Stromal cell of bone marrow (primary cell): ENCODE measurements at regions not wholly inside any gene's neighbourhood (a gene's known extent, or its start where the extent isn't known, plus 50 kb on each side); places are given as distances from the start of the nearest gene placed in this dataset.
"Not testable (repeated sequence)": the region's sequence is repeated elsewhere in the genome, so short reads cannot be mapped to it uniquely, and the experiment has no call there.

Source experiments
- DNase-seq: peaks from one replicate; pipeline ENCODE4 v3.0.0-alpha.2; 2012; ENCODE audit warnings: low read depth

DNA sequence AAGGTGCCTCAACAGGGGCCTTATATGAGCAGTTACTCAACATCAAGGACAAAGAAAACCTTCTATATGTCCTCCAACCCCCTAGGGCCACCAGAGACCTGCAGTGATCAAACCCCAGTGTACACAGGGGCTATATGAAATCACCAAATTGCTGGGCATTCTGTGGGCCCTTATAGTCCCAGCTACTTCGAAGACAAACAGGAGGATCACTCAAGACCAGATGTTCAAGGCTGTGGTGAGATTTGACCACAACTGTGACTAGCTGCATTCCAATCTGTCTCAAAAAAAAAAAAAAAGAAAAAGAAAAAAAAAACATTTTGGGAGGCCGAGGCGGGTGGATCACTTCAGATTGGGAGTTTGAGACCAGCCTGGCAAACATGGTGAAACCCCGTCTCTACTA is 51.0 kb upstream of the PRB2 start:
- no peak for DNase-seq

DNA sequence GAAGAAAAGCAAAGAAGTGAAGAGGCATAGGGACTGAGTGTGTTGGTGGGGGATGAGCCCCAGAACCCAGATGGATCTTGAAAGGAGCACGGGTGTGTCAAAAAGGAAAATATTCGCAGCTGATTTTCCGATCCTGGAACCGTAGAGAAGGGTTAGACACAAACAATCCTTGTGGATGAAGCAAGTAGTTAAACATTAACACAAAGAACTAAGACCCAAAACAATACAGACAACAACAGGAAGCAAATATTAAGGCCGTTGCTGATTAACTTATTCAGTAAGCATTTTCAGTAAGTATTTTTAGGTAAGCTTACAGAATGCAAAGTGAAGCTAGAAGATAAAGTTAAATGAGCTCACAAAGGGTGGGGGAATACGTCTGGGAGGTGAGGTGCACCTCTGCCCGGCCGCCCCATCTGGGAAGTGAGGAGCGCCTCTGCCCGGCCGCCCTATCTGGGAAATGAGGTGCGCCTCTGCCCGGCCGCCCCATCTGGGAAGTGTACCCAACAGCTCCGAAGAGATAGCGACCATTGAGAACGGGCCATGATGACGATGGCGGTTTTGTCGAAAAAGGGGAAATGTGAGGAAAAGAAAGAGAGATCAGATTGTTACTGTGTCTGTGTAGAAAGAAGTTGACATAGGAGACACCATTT is 62.8 kb upstream of the PRB2 start:
- DNase-seq: no peak

GRCh38 chr12:11460343-11461023 is 65.1 kb upstream of the PRB2 start:
- DNase-seq: no peak

- DNase-seq: no peak
Observed at GRCh38 chr12:11461433-11461832, 66.1 kb upstream of the PRB2 start.

DNA sequence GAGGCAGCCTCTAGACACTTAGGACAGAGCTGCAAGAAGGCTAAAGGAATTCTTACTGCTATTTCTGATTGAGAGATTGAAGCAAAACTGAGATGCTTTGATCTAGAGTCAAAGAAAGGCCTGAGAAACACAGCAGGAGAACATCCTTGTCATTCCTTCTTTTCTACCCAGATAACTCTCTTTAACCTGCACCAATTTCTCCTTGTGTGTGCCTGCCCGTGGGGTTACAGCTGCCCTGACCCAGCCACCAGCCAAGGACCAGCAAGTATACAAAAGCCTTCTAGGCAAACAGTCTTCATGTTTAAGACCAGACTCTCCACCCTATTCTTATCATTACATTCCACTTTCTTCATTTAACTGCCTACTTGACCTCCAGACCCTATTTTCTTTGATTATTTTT is 81.7 kb upstream of the PRB2 start:
- no peak for DNase-seq

DNA sequence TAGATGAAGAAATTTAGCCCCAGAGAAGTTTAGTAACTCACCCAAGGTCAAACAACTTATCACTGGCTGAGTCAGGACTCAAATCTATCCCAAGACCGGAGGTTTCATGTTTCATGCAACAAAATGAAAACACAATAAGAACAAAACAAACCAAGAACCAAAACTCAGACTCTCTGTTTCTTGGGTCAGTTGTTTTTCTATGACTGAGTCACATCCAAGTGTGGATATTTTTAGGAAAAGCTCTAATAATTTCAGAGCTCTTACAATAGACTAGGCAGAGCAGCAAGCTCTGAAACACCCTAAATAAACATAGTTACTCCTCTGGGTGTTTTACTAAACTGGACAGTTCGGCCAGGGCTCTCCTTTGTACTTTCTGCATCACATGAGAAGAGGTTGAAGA is 87.6 kb upstream of the PRB2 start:
- peak; percentile 79 for DNase-seq

- DNase-seq: peak; percentile 71
Observed at GRCh38 chr12:11486623-11487444, 91.5 kb upstream of the PRB2 start.

- DNase-seq: no peak
Observed at GRCh38 chr12:11496157-11496851, 100.9 kb upstream of the PRB2 start.

GRCh38 chr12:11497438-11497837 is 102.1 kb upstream of the PRB2 start:
- DNase-seq: no peak

- no peak for DNase-seq
Observed at GRCh38 chr12:11497995-11498394, 102.6 kb upstream of the PRB2 start.

DNA sequence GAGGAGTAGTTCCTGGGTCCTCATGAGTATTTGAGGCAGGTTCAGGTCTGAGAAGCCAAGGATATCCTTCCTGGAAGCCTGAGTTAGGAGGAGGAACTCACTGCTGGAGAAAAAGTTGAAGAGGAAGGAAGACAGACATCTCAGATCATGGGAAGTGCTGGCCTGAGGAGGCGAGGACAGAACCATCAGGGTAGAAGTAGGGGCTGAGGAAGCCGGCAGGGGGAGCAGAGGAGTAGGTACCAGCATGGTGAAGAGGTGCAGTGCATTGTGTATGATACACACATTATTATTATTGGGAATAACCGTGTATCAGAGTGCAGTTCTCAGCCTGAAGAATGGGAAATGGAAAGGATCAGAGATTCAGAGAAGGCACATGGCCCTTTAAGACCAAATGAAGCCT is 103.2 kb upstream of the PRB2 start:
- not testable (repeated sequence) for DNase-seq

GRCh38 chr12:11499806-11500187 is 104.4 kb upstream of the PRB2 start:
- DNase-seq: no peak

DNA sequence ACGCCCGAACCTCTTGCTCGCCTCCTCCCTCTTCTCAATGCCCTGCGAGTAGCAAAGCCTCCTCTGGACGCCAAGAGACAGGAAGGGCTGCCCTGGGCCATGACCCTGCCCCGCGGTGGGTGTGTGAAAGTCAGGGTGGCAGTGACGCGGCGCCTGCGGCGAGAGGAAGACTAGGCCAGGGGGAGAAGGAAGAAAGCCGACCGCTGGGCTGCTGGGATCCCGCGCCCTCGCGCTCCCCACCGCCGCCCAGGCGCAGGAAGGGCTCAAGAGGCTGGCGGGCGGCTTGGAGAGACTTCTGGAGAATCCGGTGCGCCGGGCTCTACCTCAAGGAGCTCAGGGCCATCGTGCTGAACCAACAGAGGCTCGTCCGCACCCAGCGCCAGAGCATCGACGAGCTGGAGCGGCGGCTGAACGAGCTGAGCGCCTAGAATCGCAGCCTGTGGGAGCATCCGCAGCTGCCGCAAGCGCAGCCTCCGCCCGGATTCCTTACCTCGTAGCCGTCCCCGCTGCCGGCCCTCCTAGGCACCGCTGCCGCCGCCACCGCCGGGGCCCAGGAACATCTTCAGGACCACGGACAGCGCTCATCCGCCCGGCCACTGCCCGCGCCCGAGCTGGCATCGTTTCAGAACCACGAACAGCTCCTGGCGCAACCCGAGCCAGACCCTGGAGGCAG is 105.0 kb upstream of the PRB2 start:
- peak; percentile 22 for DNase-seq

DNA sequence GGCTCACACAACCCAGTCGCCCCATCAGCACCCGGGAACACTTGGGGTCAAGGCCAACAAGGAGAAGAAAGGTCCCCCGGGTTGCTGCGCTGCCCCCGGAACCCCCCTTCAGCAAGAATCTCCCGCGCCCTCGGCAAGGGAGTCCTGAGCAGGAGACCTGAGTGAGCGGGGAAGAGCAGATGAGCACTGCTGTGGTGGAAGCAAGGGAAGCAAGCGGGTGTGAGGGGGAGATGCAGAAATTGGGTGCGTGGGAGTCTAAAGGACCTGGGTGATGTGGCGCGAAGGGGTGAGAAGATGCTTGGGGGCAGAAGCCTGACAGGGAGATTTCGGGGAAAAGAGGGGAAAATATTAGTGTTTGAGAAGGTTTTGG is 105.5 kb upstream of the PRB2 start:
- no peak for DNase-seq

DNA sequence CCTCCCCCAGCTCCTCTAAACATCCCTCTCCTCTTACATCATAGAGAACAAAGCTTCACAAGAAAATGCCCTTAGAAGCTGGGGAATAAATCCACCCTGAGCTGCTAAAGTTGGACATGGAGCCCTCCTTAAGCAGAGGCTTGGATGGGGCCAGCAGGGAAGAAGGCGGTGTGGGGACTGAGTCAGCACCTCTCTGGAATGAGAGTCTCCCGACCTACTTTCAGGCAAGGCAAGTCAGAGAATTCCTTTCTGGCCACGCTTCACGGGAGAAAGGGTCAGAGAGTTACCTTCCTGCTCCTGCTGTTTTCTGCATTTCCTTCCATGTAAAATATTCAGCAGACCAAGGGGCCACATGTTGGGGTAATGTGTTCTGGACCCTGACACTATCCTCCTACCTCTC is 113.3 kb upstream of the PRB2 start:
- no peak for DNase-seq

GRCh38 chr12:11509326-11509725 is 114.0 kb upstream of the PRB2 start:
- no peak for DNase-seq

DNA sequence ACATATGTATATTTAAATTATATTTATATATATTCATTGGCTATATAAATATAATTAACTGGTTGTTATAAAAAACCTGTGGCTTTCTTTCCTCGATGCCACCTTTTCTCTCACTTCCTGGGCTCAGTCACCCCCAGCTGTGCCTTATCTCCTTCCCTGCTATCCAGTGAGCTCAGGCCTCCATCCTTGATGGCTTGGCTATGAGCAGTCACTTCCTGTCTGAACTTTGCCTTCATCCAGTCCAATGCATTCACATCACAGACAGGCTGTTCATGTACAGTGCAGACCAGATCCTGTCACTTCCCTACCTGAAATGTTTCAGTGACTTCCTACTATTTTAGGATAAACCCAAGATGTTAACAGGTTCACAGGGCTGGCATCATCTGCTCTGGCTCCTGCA is 115.3 kb upstream of the PRB2 start:
- DNase-seq: no peak

DNA sequence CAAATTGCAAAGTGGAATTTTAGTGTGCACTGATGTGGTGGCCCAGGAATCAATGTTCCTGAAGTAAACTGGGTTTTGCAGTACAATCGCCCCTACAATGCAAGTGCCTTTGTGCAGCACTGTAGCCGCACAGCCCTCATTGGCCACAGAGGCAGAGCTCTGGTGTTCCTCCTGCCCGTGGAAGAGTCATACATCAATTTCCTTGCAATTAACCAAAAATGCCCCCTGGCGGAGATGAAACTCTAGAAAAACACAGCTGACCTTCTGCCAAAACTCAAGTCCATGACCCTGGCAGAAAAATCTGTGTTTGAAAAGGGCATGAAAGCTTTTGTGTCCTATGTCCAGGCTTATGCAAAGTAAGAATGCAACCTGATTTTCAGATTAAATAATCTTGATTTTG is 117.9 kb upstream of the PRB2 start:
- DNase-seq: no peak

DNA sequence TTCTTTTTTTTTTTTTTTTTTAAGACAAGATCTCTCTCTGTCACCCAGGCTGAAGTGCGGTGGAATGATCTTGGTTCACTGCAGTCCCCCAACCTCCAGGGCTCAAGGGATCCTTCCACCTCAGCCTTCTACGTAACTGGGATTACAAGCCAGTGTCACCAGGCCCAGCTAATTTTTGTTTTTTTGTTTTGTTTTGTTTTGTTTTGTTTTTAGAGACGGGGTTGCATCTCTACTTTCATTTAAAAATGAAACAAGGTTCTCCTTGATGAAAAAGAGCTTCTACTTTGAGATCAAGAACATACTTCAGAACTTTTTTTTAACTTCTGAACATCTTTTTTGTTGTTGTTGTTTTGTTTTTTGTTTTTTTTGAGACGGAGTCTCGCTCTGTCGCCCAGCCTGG is 121.7 kb upstream of the PRB2 start:
- DNase-seq: no peak

DNA sequence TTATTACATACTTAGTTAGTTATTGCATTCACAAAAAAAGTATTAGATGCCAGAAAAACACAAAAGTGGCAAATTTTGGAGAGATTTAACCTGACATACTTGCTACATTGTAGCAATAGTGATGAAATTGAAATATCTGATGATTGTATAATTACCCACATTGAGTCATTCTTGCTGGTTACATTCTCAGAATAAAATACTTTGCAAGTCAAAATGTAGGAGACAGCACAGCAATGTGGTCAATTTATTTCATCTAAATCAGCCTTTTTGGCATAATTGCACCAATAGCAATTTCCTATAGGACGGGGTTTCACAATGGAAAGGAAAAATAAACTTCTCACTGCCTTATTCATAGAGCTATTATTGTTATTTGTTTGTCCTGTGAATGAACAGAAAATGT is 125.0 kb upstream of the ETV6 start:
- DNase-seq: no peak

GRCh38 chr12:11534064-11534463 is 115.4 kb upstream of the ETV6 start:
- DNase-seq: no peak

- DNase-seq: no peak
Observed at GRCh38 chr12:11535127-11535526, 114.3 kb upstream of the ETV6 start.
